ENCODE measurements at regions not wholly inside any gene's neighbourhood (a gene's known extent, or its start where the extent isn't known, plus 50 kb on each side); places are given as distances from the start of the nearest gene placed in this dataset.

- no peak for DNase-seq (ENCODE audit: low read depth, low spot score)
- Mint-ChIP-seq H3K4me3 (no peak overlapping the region), H3K9me3 (no peaks in the 10 kb centered on the region), H3K27me3 (ENCODE audit: low read depth) (no peaks in the 10 kb centered on the region), H3K36me3 (ENCODE audit: low read depth) (no peaks in the 10 kb centered on the region), H3K4me1 (no peaks in the 10 kb centered on the region), H3K27ac (ENCODE audit: unreplicated experiment) (no peak overlapping the region)
- TF ChIP-seq CTCF (conservative IDR thresholded peaks at IDR 0.05), result no peak
These were observed 63.3 kb upstream of the NFIL3 start for GRCh38 chr9:91486699-91487497.

GRCh38 chr9:91485006-91485405, 61.4 kb upstream of the NFIL3 start:
- no peak for DNase-seq (ENCODE audit: low read depth, low spot score)
- Mint-ChIP-seq H3K27ac (ENCODE audit: unreplicated experiment) (no peak overlapping the region), H3K27me3 (ENCODE audit: low read depth) (no peaks in the 10 kb centered on the region), H3K36me3 (ENCODE audit: low read depth) (no peaks in the 10 kb centered on the region), H3K9me3 (no peaks in the 10 kb centered on the region), H3K4me3 (no peak overlapping the region), H3K4me1 (no peaks in the 10 kb centered on the region)
- no peak for TF ChIP-seq CTCF (conservative IDR thresholded peaks at IDR 0.05)

- no peaks in the 10 kb centered on the region for H3K4me1 Mint-ChIP-seq
- no peak for DNase-seq (ENCODE audit: low read depth, low spot score)
- H3K27ac Mint-ChIP-seq (ENCODE audit: unreplicated experiment), result no peak overlapping the region
- no peaks in the 10 kb centered on the region for H3K36me3 Mint-ChIP-seq (ENCODE audit: low read depth)
- no peak overlapping the region for H3K4me3 Mint-ChIP-seq
- H3K9me3 Mint-ChIP-seq, result no peaks in the 10 kb centered on the region
- no peak for TF ChIP-seq CTCF (conservative IDR thresholded peaks at IDR 0.05)
- H3K27me3 Mint-ChIP-seq (ENCODE audit: low read depth), result no peaks in the 10 kb centered on the region
These were observed 60.2 kb upstream of the NFIL3 start for GRCh38 chr9:91483835-91484234.

GRCh38 chr9:91483189-91483691, 59.6 kb upstream of the NFIL3 start:
- no peak for DNase-seq (ENCODE audit: low read depth, low spot score)
- no peaks in the 10 kb centered on the region for H3K36me3 Mint-ChIP-seq (ENCODE audit: low read depth)
- H3K27me3 Mint-ChIP-seq (ENCODE audit: low read depth), result no peaks in the 10 kb centered on the region
- TF ChIP-seq CTCF (conservative IDR thresholded peaks at IDR 0.05), result no peak
- no peak overlapping the region for H3K27ac Mint-ChIP-seq (ENCODE audit: unreplicated experiment)
- H3K9me3 Mint-ChIP-seq, result no peaks in the 10 kb centered on the region
- no peak overlapping the region for H3K4me3 Mint-ChIP-seq
- H3K4me1 Mint-ChIP-seq, result no peaks in the 10 kb centered on the region

GRCh38 chr9:91481972-91482371, 58.3 kb upstream of the NFIL3 start:
- Mint-ChIP-seq H3K27ac (ENCODE audit: unreplicated experiment) (no peak overlapping the region), H3K4me1 (peaks cover 5% of the 10 kb centered on the region), H3K36me3 (ENCODE audit: low read depth) (no peaks in the 10 kb centered on the region), H3K27me3 (ENCODE audit: low read depth) (no peaks in the 10 kb centered on the region), H3K9me3 (no peaks in the 10 kb centered on the region), H3K4me3 (no peak overlapping the region)
- DNase-seq (ENCODE audit: low read depth, low spot score), result no peak
- TF ChIP-seq CTCF (conservative IDR thresholded peaks at IDR 0.05), result no peak

Measured in neural crest cell (in vitro differentiated cells).